ENCODE measurements at regions not wholly inside any gene's neighbourhood (a gene's known extent, or its start where the extent isn't known, plus 50 kb on each side); places are given as distances from the start of the nearest gene placed in this dataset.
A peak's percentile ranks its signal among the peaks of the same experiment; 100 is the strongest.

DNA sequence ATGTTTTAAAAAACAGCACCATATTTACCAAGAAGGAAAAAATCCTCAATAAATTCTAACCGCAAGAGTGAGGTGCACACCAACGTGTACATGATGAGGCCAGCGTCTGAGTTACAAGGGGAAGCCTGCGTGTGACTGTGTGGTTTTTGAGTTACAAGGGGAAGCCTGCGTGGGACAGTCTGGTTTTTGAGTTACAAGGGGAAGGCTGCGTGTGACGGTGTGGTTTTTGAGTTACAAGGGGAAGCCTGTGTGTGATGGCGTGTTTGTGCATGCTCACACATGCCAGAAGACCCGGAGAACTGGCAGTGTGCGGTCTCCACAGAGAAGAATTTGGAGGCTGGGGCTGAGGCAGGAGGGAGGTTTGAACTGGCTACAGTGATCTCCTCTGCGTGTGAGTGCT is 1376.4 kb downstream of the TBC1D22A start:
- intact Hi-C loops (cut with micrococcal nuclease), result no loop called here
- H3K9me3 ChIP-seq (ENCODE audit: control insufficient read depth, insufficient read depth, low read length), result no peaks in the 10 kb centered on the region
- H3K36me3 ChIP-seq (ENCODE audit: control insufficient read depth, insufficient read depth, low read length), result no peaks in the 10 kb centered on the region
- no peak overlapping the region for H3K4me3 ChIP-seq (ENCODE audit: low read length)
- peaks cover 11 to 23% of the 10 kb centered on the region in 2 donors for H3K27me3 Mint-ChIP-seq (ENCODE audit: low read depth in 2 of 2)
- no peak overlapping the region for H3K27ac ChIP-seq (ENCODE audit: low read length)
- H3K4me1 Mint-ChIP-seq, result peaks cover 14 to 23% of the 10 kb centered on the region in 2 donors
- peaks cover 11% of the 10 kb centered on the region for H3K4me1 ChIP-seq (ENCODE audit: control insufficient read depth, insufficient read depth, low read length)
- 4% methylated on average over 11 of the region's 11 CpGs for WGBS (ENCODE audit: insufficient coverage)
- ATAC-seq, result peak; percentile 33 to 79 (median 58)
- no peak for TF ChIP-seq CTCF (IDR thresholded peaks at IDR 0.05)
- H3K27me3 ChIP-seq (ENCODE audit: control insufficient read depth, insufficient read depth, low read length), result no peaks in the 10 kb centered on the region
- H3K27ac Mint-ChIP-seq, result no peak overlapping the region
- H3K4me3 Mint-ChIP-seq, result no peak overlapping the region
- H3K36me3 Mint-ChIP-seq, result no peaks in the 10 kb centered on the region
- peak in 1 of 2 donors; percentile 8 for DNase-seq
- H3K9me3 Mint-ChIP-seq, result no peaks in the 10 kb centered on the region

DNA sequence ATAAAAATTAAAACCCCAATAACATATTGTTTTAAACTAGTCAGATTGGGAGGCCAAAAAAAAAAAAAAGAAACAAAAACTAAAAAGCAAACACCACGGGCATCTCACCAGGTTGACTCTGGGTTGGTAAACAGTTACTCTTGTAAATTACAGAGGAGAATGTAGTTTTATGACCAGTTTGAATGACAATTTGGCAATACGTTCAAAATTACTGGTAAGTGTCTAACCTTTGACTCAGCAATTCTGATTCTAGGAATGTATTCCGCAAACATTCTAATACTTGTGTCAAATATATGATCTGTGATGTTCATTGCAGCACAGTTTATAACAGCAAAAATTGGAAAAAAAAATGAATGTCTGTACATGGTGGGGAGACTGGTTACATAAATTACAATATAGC is 1376.0 kb downstream of the TBC1D22A start:
- peaks cover 8 to 19% of the 10 kb centered on the region in 2 donors for H3K27me3 Mint-ChIP-seq (ENCODE audit: low read depth in 2 of 2)

GRCh38 chr22:48137640-48138039 is 1375.2 kb downstream of the TBC1D22A start:
- intact Hi-C loops (cut with micrococcal nuclease), result no loop called here
- no peak overlapping the region for H3K4me3 Mint-ChIP-seq
- ATAC-seq (no peak), DNase-seq (no peak)
- Histone ChIP-seq H3K36me3 (ENCODE audit: control insufficient read depth, insufficient read depth, low read length) (no peaks in the 10 kb centered on the region), H3K9me3 (ENCODE audit: control insufficient read depth, insufficient read depth, low read length) (no peaks in the 10 kb centered on the region), H3K27ac (ENCODE audit: low read length) (no peak overlapping the region), H3K4me3 (ENCODE audit: low read length) (no peak overlapping the region), H3K4me1 (ENCODE audit: control insufficient read depth, insufficient read depth, low read length) (peaks cover 11% of the 10 kb centered on the region), H3K27me3 (ENCODE audit: control insufficient read depth, insufficient read depth, low read length) (no peaks in the 10 kb centered on the region)
- TF ChIP-seq CTCF (IDR thresholded peaks at IDR 0.05), result no peak
- H3K27ac Mint-ChIP-seq, result no peak overlapping the region
- peaks cover under 1 to 13% of the 10 kb centered on the region in 2 donors for H3K27me3 Mint-ChIP-seq (ENCODE audit: low read depth in 2 of 2)
- no peaks in the 10 kb centered on the region for H3K9me3 Mint-ChIP-seq
- no peaks in the 10 kb centered on the region for H3K36me3 Mint-ChIP-seq
- 80% methylated on average over 10 of the region's 10 CpGs for WGBS (ENCODE audit: insufficient coverage)
- H3K4me1 Mint-ChIP-seq, result peaks cover 14 to 16% of the 10 kb centered on the region in 2 donors

More for the DNA sequence above, 1376.0 kb downstream of the TBC1D22A start:
- no peak overlapping the region for H3K27ac Mint-ChIP-seq
- 34% methylated on average over 3 of the region's 3 CpGs for WGBS (ENCODE audit: insufficient coverage)
- H3K4me1 Mint-ChIP-seq, result peaks cover 14 to 19% of the 10 kb centered on the region in 2 donors
- H3K27ac ChIP-seq (ENCODE audit: low read length), result no peak overlapping the region
- no peaks in the 10 kb centered on the region for H3K9me3 ChIP-seq (ENCODE audit: control insufficient read depth, insufficient read depth, low read length)
- no peak overlapping the region for H3K4me3 ChIP-seq (ENCODE audit: low read length)
- H3K4me3 Mint-ChIP-seq, result no peak overlapping the region
- DNase-seq (no peak), ATAC-seq (no peak)
- no peaks in the 10 kb centered on the region for H3K27me3 ChIP-seq (ENCODE audit: control insufficient read depth, insufficient read depth, low read length)
- no peaks in the 10 kb centered on the region for H3K9me3 Mint-ChIP-seq
- H3K36me3 Mint-ChIP-seq, result no peaks in the 10 kb centered on the region
- intact Hi-C loops (cut with micrococcal nuclease), result no loop called here
- TF ChIP-seq CTCF (IDR thresholded peaks at IDR 0.05), result no peak
- no peaks in the 10 kb centered on the region for H3K36me3 ChIP-seq (ENCODE audit: control insufficient read depth, insufficient read depth, low read length)
- H3K4me1 ChIP-seq (ENCODE audit: control insufficient read depth, insufficient read depth, low read length), result peaks cover 11% of the 10 kb centered on the region

DNA sequence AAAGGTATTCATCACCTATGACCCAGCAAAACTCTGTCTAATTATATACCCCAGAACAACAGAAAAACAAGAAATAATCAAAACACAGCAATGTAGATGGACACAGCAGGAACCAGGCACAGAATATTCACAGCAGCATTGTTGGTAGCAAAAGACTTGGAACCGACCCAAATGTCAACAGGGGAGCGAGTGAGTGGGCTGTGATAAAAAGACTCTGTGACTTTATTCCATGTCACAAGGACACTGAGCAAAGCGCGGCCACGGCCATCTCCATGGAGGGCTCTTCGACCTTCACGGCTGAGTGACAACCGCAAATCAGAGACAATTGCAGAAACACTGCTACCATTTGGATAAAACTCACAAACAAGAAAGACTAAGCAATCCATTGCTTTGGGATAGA is 1373.1 kb downstream of the TBC1D22A start:
- Mint-ChIP-seq H3K27me3 (ENCODE audit: low read depth in 2 of 2) (peaks cover 13 to 27% of the 10 kb centered on the region in 2 donors), H3K9me3 (no peaks in the 10 kb centered on the region), H3K4me3 (no peak overlapping the region), H3K4me1 (peaks cover 14 to 16% of the 10 kb centered on the region in 2 donors), H3K27ac (no peak overlapping the region), H3K36me3 (no peaks in the 10 kb centered on the region)
- Histone ChIP-seq H3K9me3 (ENCODE audit: control insufficient read depth, insufficient read depth, low read length) (no peaks in the 10 kb centered on the region), H3K27ac (ENCODE audit: low read length) (no peak overlapping the region), H3K4me1 (ENCODE audit: control insufficient read depth, insufficient read depth, low read length) (peaks cover 11% of the 10 kb centered on the region), H3K27me3 (ENCODE audit: control insufficient read depth, insufficient read depth, low read length) (no peaks in the 10 kb centered on the region), H3K36me3 (ENCODE audit: control insufficient read depth, insufficient read depth, low read length) (no peaks in the 10 kb centered on the region), H3K4me3 (ENCODE audit: low read length) (no peak overlapping the region)
- DNase-seq, result no peak
- TF ChIP-seq CTCF (IDR thresholded peaks at IDR 0.05), result no peak
- no peak for ATAC-seq
- intact Hi-C loops (cut with micrococcal nuclease), result no loop called here
- 92% methylated on average over 8 of the region's 8 CpGs for whole genome bisulfite sequencing (ENCODE audit: insufficient coverage)
